Tibial nerve (tissue), 4 donors: ENCODE measurements at regions not wholly inside any gene's neighbourhood (a gene's known extent, or its start where the extent isn't known, plus 50 kb on each side); places are given as distances from the start of the nearest gene placed in this dataset.

ENCODE experiments used
- DNase-seq, 2 donors: peaks; one replicate each; pipeline ENCODE4 v3.0.0-alpha.2; 2019; ENCODE audit warnings: low spot score in 2 of 2
- H3K27ac ChIP-seq, 4 donors: fragments of 200-600 bp; sonication (generic) in 3 of 4; one replicate each; pipeline ENCODE4 v1.5.1; 2017 to 2019; ENCODE audit warnings: mild to moderate bottlenecking in 1 of 4
- H3K27me3 ChIP-seq, 2 donors: fragments of 200-600 bp; sonication (generic) in 1 of 2; one replicate each; pipeline versions ENCODE4 v1.5.1 to v1.6.0; 2017 to 2019
- H3K36me3 ChIP-seq, 3 donors: fragments of 200-600 bp; sonication (generic); one replicate each; pipeline ENCODE4 v1.5.1; 2018 to 2019
- H3K4me1 ChIP-seq, 4 donors: fragments of 200-600 bp; sonication (generic) in 3 of 4; one replicate each; pipeline ENCODE4 v1.5.1; 2017 to 2019
- H3K4me3 ChIP-seq, 4 donors: fragments of 200-600 bp; sonication (generic) in 3 of 4; one replicate each; pipeline ENCODE4 v1.5.1; 2017 to 2019; ENCODE audit warnings: mild to moderate bottlenecking in 1 of 4, moderate library complexity in 1 of 4
- H3K9me3 ChIP-seq, 4 donors: fragments of 200-600 bp; sonication (generic) in 3 of 4; one replicate each; pipeline ENCODE4 v1.5.1; 2017 to 2019
- EP300 ChIP-seq, 2 donors: sonication (generic); formaldehyde crosslinking; IDR thresholded peaks; one replicate each; pipeline ENCODE4 v1.6.1; 2017; ENCODE audit warnings: antibody characterized with exemption in 2 of 2, mild to moderate bottlenecking in 1 of 2
- POLR2A ChIP-seq, 2 donors: fragments of 450-650 bp; IDR thresholded peaks; one replicate each; pipeline ENCODE4 v1.6.1; 2017; ENCODE audit warnings: antibody characterized with exemption in 2 of 2, mild to moderate bottlenecking in 2 of 2, moderate library complexity in 2 of 2
- WGBS, 2 donors: methylation state at CpG; one replicate each; pipeline ENCODE4 v1.1.5; 2018; 5-methylcytosine and 5-hydroxymethylcytosine counted together
- TF ChIP-seq, protein P1 (sequence below), 5 experiments: fragments of 200-600 bp in 3 of 5; fragments of 450-650 bp in 2 of 5; sonication (generic) in 3 of 5; IDR thresholded peaks; one replicate each; pipeline ENCODE4 v1.5.1; 2016 to 2019; ENCODE audit warnings: antibody characterized with exemption in 5 of 5, mild to moderate bottlenecking in 3 of 5, moderate library complexity in 2 of 5

- no peak overlapping the region for H3K4me3 ChIP-seq
- no peaks in the 10 kb centered on the region for H3K36me3 ChIP-seq
- TF ChIP-seq EP300 (IDR thresholded peaks at IDR 0.05) (no peak), POLR2A (IDR thresholded peaks at IDR 0.05) (no peak)
- TF ChIP-seq, protein P1, sequence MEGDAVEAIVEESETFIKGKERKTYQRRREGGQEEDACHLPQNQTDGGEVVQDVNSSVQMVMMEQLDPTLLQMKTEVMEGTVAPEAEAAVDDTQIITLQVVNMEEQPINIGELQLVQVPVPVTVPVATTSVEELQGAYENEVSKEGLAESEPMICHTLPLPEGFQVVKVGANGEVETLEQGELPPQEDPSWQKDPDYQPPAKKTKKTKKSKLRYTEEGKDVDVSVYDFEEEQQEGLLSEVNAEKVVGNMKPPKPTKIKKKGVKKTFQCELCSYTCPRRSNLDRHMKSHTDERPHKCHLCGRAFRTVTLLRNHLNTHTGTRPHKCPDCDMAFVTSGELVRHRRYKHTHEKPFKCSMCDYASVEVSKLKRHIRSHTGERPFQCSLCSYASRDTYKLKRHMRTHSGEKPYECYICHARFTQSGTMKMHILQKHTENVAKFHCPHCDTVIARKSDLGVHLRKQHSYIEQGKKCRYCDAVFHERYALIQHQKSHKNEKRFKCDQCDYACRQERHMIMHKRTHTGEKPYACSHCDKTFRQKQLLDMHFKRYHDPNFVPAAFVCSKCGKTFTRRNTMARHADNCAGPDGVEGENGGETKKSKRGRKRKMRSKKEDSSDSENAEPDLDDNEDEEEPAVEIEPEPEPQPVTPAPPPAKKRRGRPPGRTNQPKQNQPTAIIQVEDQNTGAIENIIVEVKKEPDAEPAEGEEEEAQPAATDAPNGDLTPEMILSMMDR (IDR thresholded peaks at IDR 0.05), result no peak
- no peak overlapping the region for H3K27ac ChIP-seq
- no peaks in the 10 kb centered on the region for H3K27me3 ChIP-seq
- no peak for DNase-seq
- WGBS, 2 donors, result 80 to 81% methylated on average over 2 of the region's 2 CpGs
- no peaks in the 10 kb centered on the region for H3K4me1 ChIP-seq
- no peaks in the 10 kb centered on the region for H3K9me3 ChIP-seq
Measured at GRCh38 chr1:175851749-175852148, 108.4 kb upstream of the TNR start.

DNA sequence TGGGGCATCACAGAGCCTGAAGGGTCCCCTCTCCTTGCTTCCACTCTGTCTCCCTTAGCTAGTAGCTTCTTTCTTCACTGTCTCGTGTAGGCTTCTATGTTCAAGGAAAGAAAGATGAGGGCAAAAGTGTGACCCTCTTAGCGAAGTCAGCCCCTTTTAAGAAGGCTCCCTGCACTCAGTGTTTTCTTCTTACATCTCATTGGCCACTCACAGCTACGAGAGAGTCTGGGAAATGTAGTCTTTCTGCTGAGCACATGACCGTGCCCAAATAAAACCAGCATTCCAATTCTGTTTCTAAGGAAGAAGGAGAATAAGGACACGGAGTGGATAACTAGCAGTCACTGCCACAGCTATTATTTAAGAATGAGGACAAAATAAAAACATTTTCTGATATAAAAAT, 104.9 kb upstream of the TNR start:
- Histone ChIP-seq H3K27ac (no peak overlapping the region), H3K4me1 (no peaks in the 10 kb centered on the region), H3K36me3 (no peaks in the 10 kb centered on the region), H3K27me3 (no peaks in the 10 kb centered on the region), H3K4me3 (no peak overlapping the region), H3K9me3 (no peaks in the 10 kb centered on the region)
- 20 to 31% methylated on average over 5 of the region's 5 CpGs for WGBS, 2 donors
- no peak for DNase-seq
- TF ChIP-seq, protein P1 (IDR thresholded peaks at IDR 0.05), result no peak
- TF ChIP-seq EP300 (IDR thresholded peaks at IDR 0.05) (no peak), POLR2A (IDR thresholded peaks at IDR 0.05) (no peak)

GRCh38 chr1:175845985-175846384, 102.6 kb upstream of the TNR start:
- 63 to 69% methylated on average over 1 of the region's 1 CpG for WGBS, 2 donors
- H3K27me3 ChIP-seq, result no peaks in the 10 kb centered on the region
- H3K36me3 ChIP-seq, result no peaks in the 10 kb centered on the region
- TF ChIP-seq, protein P1 (IDR thresholded peaks at IDR 0.05), result no peak
- TF ChIP-seq POLR2A (IDR thresholded peaks at IDR 0.05) (no peak), EP300 (IDR thresholded peaks at IDR 0.05) (no peak)
- H3K4me1 ChIP-seq, result no peaks in the 10 kb centered on the region
- no peak for DNase-seq
- no peak overlapping the region for H3K4me3 ChIP-seq
- no peak overlapping the region for H3K27ac ChIP-seq
- no peaks in the 10 kb centered on the region for H3K9me3 ChIP-seq

GRCh38 chr1:175845338-175845737, 101.9 kb upstream of the TNR start:
- H3K27me3 ChIP-seq, result no peaks in the 10 kb centered on the region
- WGBS, 2 donors, result 52 to 61% methylated on average over 3 of the region's 3 CpGs
- TF ChIP-seq EP300 (IDR thresholded peaks at IDR 0.05), result no peak
- TF ChIP-seq POLR2A (IDR thresholded peaks at IDR 0.05), result no peak
- TF ChIP-seq, protein P1 (IDR thresholded peaks at IDR 0.05), result no peak
- DNase-seq, result no peak
- H3K4me3 ChIP-seq, result no peak overlapping the region
- no peaks in the 10 kb centered on the region for H3K9me3 ChIP-seq
- no peaks in the 10 kb centered on the region for H3K36me3 ChIP-seq
- H3K4me1 ChIP-seq, result no peaks in the 10 kb centered on the region
- H3K27ac ChIP-seq, result no peak overlapping the region

GRCh38 chr1:175844877-175845276, 101.5 kb upstream of the TNR start:
- no peaks in the 10 kb centered on the region for H3K36me3 ChIP-seq
- H3K27me3 ChIP-seq, result no peaks in the 10 kb centered on the region
- DNase-seq, result no peak
- H3K4me1 ChIP-seq, result no peaks in the 10 kb centered on the region
- 53 to 58% methylated on average over 2 of the region's 2 CpGs for whole genome bisulfite sequencing, 2 donors
- no peak overlapping the region for H3K27ac ChIP-seq
- H3K4me3 ChIP-seq, result no peak overlapping the region
- TF ChIP-seq POLR2A (IDR thresholded peaks at IDR 0.05) (no peak), EP300 (IDR thresholded peaks at IDR 0.05) (no peak)
- TF ChIP-seq, protein P1 (IDR thresholded peaks at IDR 0.05), result no peak
- H3K9me3 ChIP-seq, result no peaks in the 10 kb centered on the region
